MM.1S (cell line): ENCODE measurements at regions not wholly inside any gene's neighbourhood (a gene's known extent, or its start where the extent isn't known, plus 50 kb on each side); places are given as distances from the start of the nearest gene placed in this dataset.

ENCODE experiments used
- CTCF ChIP-seq: fragments of 300-600 bp; sonication (generic); IDR thresholded peaks from 2 replicates; pipeline ENCODE4 v1.5.1; 2016; ENCODE audit warnings: antibody characterized with exemption, low read length, mixed read lengths
- EZH2 ChIP-seq: fragments of 300-600 bp; sonication (generic); optimal IDR thresholded peaks from 2 replicates; pipeline ENCODE3; 2017; ENCODE audit warnings: low read depth, mild to moderate bottlenecking, antibody characterized with exemption, low read length, mixed read lengths
- EZH2phosphoT487 ChIP-seq: fragments of 300-600 bp; sonication (generic); IDR thresholded peaks from 2 replicates; pipeline ENCODE4 v1.6.1; 2018; ENCODE audit warnings: antibody characterized with exemption, low read length

GRCh38 chr13:47822036-47822435, 179.0 kb downstream of the SUCLA2 start:
- TF ChIP-seq CTCF, result no peak
- no peak for TF ChIP-seq EZH2
- TF ChIP-seq EZH2phosphoT487, result no peak
